ENCODE measurements at regions not wholly inside any gene's neighbourhood (a gene's known extent, or its start where the extent isn't known, plus 50 kb on each side); places are given as distances from the start of the nearest gene placed in this dataset.

- H3K36me3 ChIP-seq (ENCODE audit: control insufficient read depth, insufficient read depth, low read length): no peaks in the 10 kb centered on the region
- no peaks in the 10 kb centered on the region for H3K27me3 ChIP-seq (ENCODE audit: control insufficient read depth, insufficient read depth, low read length)
- DNase-seq (ENCODE audit: low read depth): no peak
- no peak for TF ChIP-seq CTCF (IDR thresholded peaks at IDR 0.05; ENCODE audit: insufficient read depth, low read length, poor library complexity, severe bottlenecking)
- H3K4me3 ChIP-seq (ENCODE audit: low read depth, low read length): no peak overlapping the region
These were observed 62.9 kb upstream of the OPN4 start for GRCh38 chr10:86591436-86591835.

- Histone ChIP-seq H3K4me3 (ENCODE audit: low read depth, low read length) (no peak overlapping the region), H3K27me3 (ENCODE audit: control insufficient read depth, insufficient read depth, low read length) (peaks cover 2% of the 10 kb centered on the region), H3K36me3 (ENCODE audit: control insufficient read depth, insufficient read depth, low read length) (no peaks in the 10 kb centered on the region)
- TF ChIP-seq CTCF (IDR thresholded peaks at IDR 0.05; ENCODE audit: insufficient read depth, low read length, poor library complexity, severe bottlenecking): no peak
- DNase-seq (ENCODE audit: low read depth): no peak
These were observed 61.9 kb upstream of the OPN4 start for GRCh38 chr10:86592413-86592812.

- Histone ChIP-seq H3K4me3 (ENCODE audit: low read depth, low read length) (no peak overlapping the region), H3K27me3 (ENCODE audit: control insufficient read depth, insufficient read depth, low read length) (peaks cover 6% of the 10 kb centered on the region), H3K36me3 (ENCODE audit: control insufficient read depth, insufficient read depth, low read length) (no peaks in the 10 kb centered on the region)
- no peak for TF ChIP-seq CTCF (IDR thresholded peaks at IDR 0.05; ENCODE audit: insufficient read depth, low read length, poor library complexity, severe bottlenecking)
- no peak for DNase-seq (ENCODE audit: low read depth)
These were observed 59.8 kb upstream of the OPN4 start for GRCh38 chr10:86594535-86594934.

GRCh38 chr10:86595496-86595895, 58.9 kb upstream of the OPN4 start:
- TF ChIP-seq CTCF (IDR thresholded peaks at IDR 0.05; ENCODE audit: insufficient read depth, low read length, poor library complexity, severe bottlenecking): no peak
- peaks cover 9% of the 10 kb centered on the region for H3K27me3 ChIP-seq (ENCODE audit: control insufficient read depth, insufficient read depth, low read length)
- no peaks in the 10 kb centered on the region for H3K36me3 ChIP-seq (ENCODE audit: control insufficient read depth, insufficient read depth, low read length)
- no peak for DNase-seq (ENCODE audit: low read depth)
- H3K4me3 ChIP-seq (ENCODE audit: low read depth, low read length): no peak overlapping the region

- no peak for DNase-seq (ENCODE audit: low read depth)
- Histone ChIP-seq H3K27me3 (ENCODE audit: control insufficient read depth, insufficient read depth, low read length) (peaks cover 9% of the 10 kb centered on the region), H3K36me3 (ENCODE audit: control insufficient read depth, insufficient read depth, low read length) (no peaks in the 10 kb centered on the region), H3K4me3 (ENCODE audit: low read depth, low read length) (no peak overlapping the region)
- TF ChIP-seq CTCF (IDR thresholded peaks at IDR 0.05; ENCODE audit: insufficient read depth, low read length, poor library complexity, severe bottlenecking): no peak
These were observed 58.1 kb upstream of the OPN4 start for GRCh38 chr10:86596266-86596665.

- Histone ChIP-seq H3K27me3 (ENCODE audit: control insufficient read depth, insufficient read depth, low read length) (peaks cover 10% of the 10 kb centered on the region), H3K36me3 (ENCODE audit: control insufficient read depth, insufficient read depth, low read length) (no peaks in the 10 kb centered on the region), H3K4me3 (ENCODE audit: low read depth, low read length) (no peak overlapping the region)
- DNase-seq (ENCODE audit: low read depth): no peak
- no peak for TF ChIP-seq CTCF (IDR thresholded peaks at IDR 0.05; ENCODE audit: insufficient read depth, low read length, poor library complexity, severe bottlenecking)
These were observed 57.0 kb upstream of the OPN4 start for GRCh38 chr10:86597306-86597705.
